ENCODE measurements at regions not wholly inside any gene's neighbourhood (a gene's known extent, or its start where the extent isn't known, plus 50 kb on each side); places are given as distances from the start of the nearest gene placed in this dataset.

DNA sequence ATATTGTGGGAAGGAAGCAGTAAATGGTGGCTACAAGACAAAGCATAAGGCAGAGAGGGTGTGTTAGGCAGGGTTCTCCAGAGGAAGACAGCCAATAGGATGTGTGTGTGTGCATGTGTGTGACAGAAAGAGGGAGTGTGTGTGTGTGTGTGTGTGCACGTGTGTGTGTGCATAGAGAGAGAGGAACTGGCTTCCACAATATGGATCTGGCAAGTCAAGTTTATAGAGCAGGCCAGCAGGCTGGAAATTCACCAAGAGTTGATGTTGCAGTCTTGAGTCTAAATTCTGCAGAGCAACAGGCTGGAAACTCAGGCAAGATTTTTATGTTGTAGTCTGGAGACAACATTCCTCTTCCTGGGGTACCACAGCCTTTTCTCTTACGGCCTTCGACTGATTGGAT lies 374.0 kb downstream of the TNS3 start (continued):
- TF ChIP-seq, protein P1, sequence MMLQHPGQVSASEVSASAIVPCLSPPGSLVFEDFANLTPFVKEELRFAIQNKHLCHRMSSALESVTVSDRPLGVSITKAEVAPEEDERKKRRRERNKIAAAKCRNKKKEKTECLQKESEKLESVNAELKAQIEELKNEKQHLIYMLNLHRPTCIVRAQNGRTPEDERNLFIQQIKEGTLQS (IDR thresholded peaks at IDR 0.05) = no peak
- TF ChIP-seq POLR2AphosphoS5 (IDR thresholded peaks at IDR 0.05; ENCODE audit: low read depth, low read length) = no peak
- TF ChIP-seq SRF (IDR thresholded peaks at IDR 0.05; ENCODE audit: low read depth) = no peak
- TF ChIP-seq EGR1 (IDR thresholded peaks at IDR 0.05; ENCODE audit: low read depth) = no peak

GRCh38 chr7:47204709-47205108 lies 377.2 kb downstream of the TNS3 start:
- Histone ChIP-seq H3K9ac (ENCODE audit: low read length) (no peak overlapping the region), H3K4me2 (ENCODE audit: low read length) (no peak overlapping the region), H4K20me1 (ENCODE audit: insufficient read depth) (no peaks in the 10 kb centered on the region), H3K27ac (ENCODE audit: low read depth, low read length) (no peak overlapping the region), H3K36me3 (ENCODE audit: control insufficient read depth in 1 of 2, insufficient read depth in 2 of 2, low read length in 2 of 2) (no peaks in the 10 kb centered on the region), H3K4me3 (replicated peaks in 1 of 2; ENCODE audit: low read depth in 1 of 2, low read length in 2 of 2) (no peak overlapping the region), H3K4me1 (ENCODE audit: control insufficient read depth in 1 of 2, insufficient read depth in 2 of 2, low read length in 2 of 2) (no peaks in the 10 kb centered on the region), H3K9me2 (ENCODE audit: insufficient read depth) (peaks cover 3% of the 10 kb centered on the region; the same call in 1 of the 2 replicates), H3K9me3 (ENCODE audit: control insufficient read depth in 1 of 2, insufficient read depth in 1 of 2, low read depth in 1 of 2, low read length in 2 of 2) (no peaks in the 10 kb centered on the region), H3K79me2 (ENCODE audit: insufficient read depth, low read length) (no peaks in the 10 kb centered on the region), H3K27me3 (ENCODE audit: insufficient read depth, low read length) (no peaks in the 10 kb centered on the region), H2AFZ (ENCODE audit: low read depth, low read length, poor library complexity, severe bottlenecking) (no peak overlapping the region)
- ChIA-PET CTCF (no interaction called here), RAD21 (ENCODE audit: low non-redundant PET in 1 of 2, low total read pairs in 2 of 2, uncharacterized antibody in 2 of 2, unreplicated experiment in 2 of 2) (no interaction called here), POLR2A (no interaction called here)
- intact Hi-C loops (cut with micrococcal nuclease) = no loop called here
- DNase-seq (ENCODE audit: low read depth, low spot score) (no peak), ATAC-seq (no peak)
- no TSS peak for BruUV-seq (replicated peaks)
- TF ChIP-seq, protein P1 (IDR thresholded peaks at IDR 0.05) = no peak
- TF ChIP-seq CBX3 (IDR thresholded peaks at IDR 0.05; ENCODE audit: low read depth) = no peak
- no peak for TF ChIP-seq EZH2phosphoT487 (IDR thresholded peaks at IDR 0.05; ENCODE audit: borderline replicate concordance)
- TF ChIP-seq POLR2A (IDR thresholded peaks at IDR 0.05; ENCODE audit: borderline replicate concordance, extremely low read depth, insufficient read depth, insufficient read length) = no peak
- no peak for TF ChIP-seq FOSL1 (IDR thresholded peaks at IDR 0.05; ENCODE audit: low read depth)
- TF ChIP-seq MAX (IDR thresholded peaks at IDR 0.05) = no peak
- no peak for TF ChIP-seq RAD21 (IDR thresholded peaks at IDR 0.05; ENCODE audit: low read depth)
- TF ChIP-seq ZNF274 (IDR thresholded peaks at IDR 0.05; ENCODE audit: low read depth, low read length) = no peak
- TF ChIP-seq POLR2AphosphoS5 (IDR thresholded peaks at IDR 0.05; ENCODE audit: low read depth, low read length) = no peak
- no peak for TF ChIP-seq REST (IDR thresholded peaks at IDR 0.05; ENCODE audit: low read depth)
- TF ChIP-seq YY1 (IDR thresholded peaks at IDR 0.05; ENCODE audit: extremely low read depth, insufficient replicate concordance, low read depth, low read length) = no peak
- TF ChIP-seq TCF7L2 (IDR thresholded peaks at IDR 0.05; ENCODE audit: borderline replicate concordance, extremely low read depth, insufficient read depth, insufficient read length) = no peak
- TF ChIP-seq CTCF (IDR thresholded peaks at IDR 0.05 in 2 of 3, conservative IDR thresholded peaks at IDR 0.05 in 1 of 3; ENCODE audit: borderline replicate concordance in 1 of 3, insufficient read depth in 1 of 3, low read depth in 2 of 3, low read length in 2 of 3) = no peak
- TF ChIP-seq ELF1 (IDR thresholded peaks at IDR 0.05; ENCODE audit: borderline replicate concordance, low read depth) = no peak
- no peak for TF ChIP-seq EGR1 (IDR thresholded peaks at IDR 0.05; ENCODE audit: low read depth)
- TF ChIP-seq ZFX (IDR thresholded peaks at IDR 0.05) = no peak
